ENCODE measurements at regions not wholly inside any gene's neighbourhood (a gene's known extent, or its start where the extent isn't known, plus 50 kb on each side); places are given as distances from the start of the nearest gene placed in this dataset.

DNA sequence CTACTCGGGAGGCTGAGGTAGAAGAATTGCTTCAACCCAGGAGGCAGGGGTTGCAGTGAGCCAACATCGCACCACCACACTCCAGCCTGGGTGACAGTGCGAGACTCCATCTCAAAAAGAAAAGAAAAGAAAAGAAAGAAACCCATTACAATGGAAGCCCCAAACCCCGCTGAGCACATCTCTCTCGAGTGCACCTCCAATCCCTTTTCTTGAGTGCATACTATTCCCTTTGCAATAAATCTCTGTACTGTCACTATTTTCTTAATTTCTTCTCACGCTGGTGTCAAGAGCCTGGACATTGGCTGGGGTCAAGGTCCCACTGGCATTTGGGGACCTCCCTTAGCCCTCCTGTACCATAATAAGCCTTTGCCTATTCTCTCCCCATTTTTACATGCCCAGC, 398.4 kb upstream of the EEF2KMT start:
- no peak for DNase-seq (ENCODE audit: low read depth in 2 of 2)

DNA sequence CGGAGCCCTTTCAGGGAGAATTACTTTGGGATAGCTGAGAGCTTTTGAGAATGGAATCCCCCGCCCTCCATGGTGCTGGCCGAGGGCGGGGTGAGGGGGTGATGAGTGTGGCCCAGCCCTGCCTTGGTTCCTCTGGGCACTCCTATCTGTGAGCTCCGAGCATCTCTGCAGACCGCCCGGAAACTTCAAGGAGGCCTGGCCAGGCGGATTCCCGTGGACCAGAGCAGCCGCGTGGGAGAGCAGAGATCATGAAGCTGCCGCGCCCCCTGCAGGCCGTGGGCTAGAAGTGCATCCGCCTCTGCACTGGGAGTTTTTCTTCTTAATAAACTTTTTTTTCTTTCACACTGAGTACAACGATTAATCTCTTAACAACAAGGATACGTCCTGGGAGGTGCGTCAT, 392.9 kb upstream of the EEF2KMT start:
- no peak for DNase-seq (ENCODE audit: low read depth in 2 of 2)

GRCh38 chr16:5488581-5488980, 391.0 kb upstream of the EEF2KMT start:
- no peak for DNase-seq (ENCODE audit: low read depth in 2 of 2)

DNA sequence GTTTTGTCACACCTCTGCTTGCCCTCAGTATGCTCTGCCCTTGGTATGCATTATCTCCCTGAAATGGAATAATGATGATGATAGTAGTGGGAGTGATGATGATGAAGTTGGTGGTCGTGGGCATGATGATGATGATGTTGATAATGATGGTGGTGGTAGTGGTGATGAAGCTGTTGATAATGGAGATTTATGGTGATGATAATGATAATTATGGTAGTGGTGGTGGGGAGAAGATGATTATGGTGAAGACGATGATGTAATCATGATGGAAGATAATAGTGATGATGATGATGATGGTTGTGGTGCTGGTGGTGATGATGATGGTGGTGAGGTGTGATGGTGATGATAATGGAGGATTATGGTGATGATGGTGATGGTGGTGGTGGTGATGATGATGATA, 390.1 kb upstream of the EEF2KMT start:
- DNase-seq (ENCODE audit: low read depth in 2 of 2): no peak

DNA sequence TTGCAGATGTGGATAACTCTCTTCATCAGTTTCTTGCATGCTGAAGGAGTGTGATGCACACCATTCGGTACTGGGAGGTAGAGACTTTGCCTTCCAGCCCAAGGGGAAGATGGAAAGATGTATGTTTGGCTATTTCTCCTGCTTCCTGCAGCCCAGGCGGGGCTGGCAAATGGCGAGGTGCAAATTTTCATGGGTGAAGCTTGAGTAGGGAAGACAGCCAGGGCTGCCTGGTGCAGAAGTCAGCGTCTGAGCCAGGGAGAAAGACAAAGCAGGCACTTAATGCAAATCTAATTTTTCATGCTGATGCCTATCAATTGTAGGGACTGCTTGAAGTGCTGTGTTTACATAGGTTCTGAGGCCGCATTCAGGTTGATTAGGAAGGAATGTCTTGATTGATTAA, 384.7 kb upstream of the EEF2KMT start:
- no peak for DNase-seq (ENCODE audit: low read depth in 2 of 2)

- DNase-seq (ENCODE audit: low read depth in 2 of 2): no peak
Observed at GRCh38 chr16:5480431-5481195, 383.0 kb upstream of the EEF2KMT start.

DNA sequence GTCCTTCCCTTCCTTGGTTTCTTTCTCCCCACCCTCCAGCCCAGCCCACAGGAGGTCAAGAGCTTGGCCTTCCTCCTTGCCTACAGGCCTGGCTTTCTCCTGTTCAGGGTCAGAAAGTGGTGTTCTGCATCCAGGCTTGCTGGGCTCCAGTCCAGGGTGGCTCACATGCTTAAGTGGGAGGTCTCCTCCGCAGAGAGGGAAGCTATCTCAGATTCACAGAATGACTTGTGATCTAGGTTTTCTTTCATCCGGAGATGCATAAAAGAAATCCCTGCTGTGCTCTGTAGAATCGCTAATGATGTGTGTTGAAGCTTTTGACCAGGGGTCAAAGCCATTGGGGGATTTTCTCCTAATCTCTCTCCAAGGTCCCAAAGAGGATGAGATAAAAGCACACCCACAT, 382.3 kb upstream of the EEF2KMT start:
- DNase-seq (ENCODE audit: low read depth in 2 of 2): no peak

DNA sequence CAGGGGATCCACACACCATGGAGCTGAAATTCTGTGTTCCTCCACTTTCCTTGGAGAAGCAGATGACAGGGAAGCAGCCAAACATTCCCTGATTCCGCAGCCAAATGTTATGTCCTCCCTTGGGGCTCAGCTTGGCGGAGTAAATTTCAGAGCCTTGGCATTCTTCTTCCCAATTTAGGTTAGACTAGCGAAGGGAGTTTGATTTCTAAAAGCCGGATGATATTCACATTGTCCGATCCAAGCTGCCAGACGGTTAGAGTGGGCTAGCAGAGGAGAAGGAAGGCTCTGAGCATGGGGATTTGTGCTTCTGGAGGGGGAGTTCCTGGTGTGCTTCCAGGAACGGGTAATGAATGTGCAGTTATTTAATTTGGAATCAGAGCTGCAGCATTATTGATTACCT, 380.4 kb upstream of the EEF2KMT start:
- DNase-seq (ENCODE audit: low read depth in 2 of 2): no peak

DNA sequence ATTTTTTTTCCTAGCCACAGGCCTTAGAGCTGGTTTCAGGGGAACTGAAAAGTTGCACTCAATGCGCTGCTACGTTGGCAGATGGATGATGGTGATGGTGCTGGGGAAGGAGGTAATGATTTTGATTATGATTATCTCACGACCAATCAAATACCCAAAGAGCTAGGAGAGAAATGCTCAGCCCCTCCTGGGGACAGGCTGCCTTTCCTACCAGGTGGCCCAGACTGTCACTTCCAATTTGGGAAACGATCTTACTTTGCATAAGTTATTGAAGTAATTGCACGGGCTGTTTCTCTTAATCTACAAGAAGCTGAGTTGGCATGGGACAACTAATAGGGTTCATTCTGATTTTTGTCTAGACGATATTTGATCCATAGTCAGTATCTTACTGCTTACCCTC, 379.7 kb upstream of the EEF2KMT start:
- DNase-seq (ENCODE audit: low read depth in 2 of 2): no peak

DNA sequence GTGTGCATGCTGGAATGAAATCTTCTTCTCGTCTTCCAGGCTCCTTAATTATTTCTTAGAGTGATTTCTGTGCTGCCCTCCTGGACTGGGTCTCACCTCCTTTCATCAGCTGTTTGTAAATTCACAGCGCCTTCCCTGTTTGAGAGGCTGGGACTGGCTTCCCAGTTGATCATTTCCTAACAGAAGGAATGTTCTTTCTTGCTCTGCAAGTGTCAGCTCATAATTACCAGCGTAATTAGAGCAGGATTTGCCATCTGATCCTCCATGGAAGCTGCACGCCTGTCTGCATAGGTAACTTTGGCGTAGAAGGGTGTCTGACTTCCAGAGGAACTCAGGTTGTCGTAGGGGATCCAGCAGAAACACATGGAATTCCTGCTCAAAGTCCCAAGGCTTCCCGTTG, 375.0 kb upstream of the EEF2KMT start:
- no peak for DNase-seq (ENCODE audit: low read depth in 2 of 2)

DNA sequence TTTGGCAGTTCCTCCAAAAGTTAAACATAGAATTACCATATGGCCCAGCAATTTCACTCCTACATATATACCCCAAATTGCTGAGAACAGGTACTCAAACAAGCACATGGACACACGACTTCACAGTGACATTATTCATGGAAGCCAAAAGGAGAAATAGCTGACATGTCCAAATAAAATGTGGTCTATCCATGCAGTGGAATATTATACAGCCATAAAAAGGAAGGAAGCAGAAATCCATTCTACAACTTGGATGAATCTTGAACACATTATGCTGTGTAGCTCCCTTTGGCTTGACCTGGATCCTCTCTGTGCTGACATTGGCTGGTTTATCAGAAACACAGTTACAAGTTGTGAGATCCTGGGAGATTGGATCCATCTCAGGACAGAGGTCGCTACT, 370.9 kb upstream of the EEF2KMT start:
- DNase-seq (ENCODE audit: low read depth in 2 of 2): no peak

- no peak for DNase-seq (ENCODE audit: low read depth in 2 of 2)
Observed at GRCh38 chr16:5467552-5467951, 370.0 kb upstream of the EEF2KMT start.

- no peak for DNase-seq (ENCODE audit: low read depth in 2 of 2)
Observed at GRCh38 chr16:5466551-5466950, 369.0 kb upstream of the EEF2KMT start.

DNA sequence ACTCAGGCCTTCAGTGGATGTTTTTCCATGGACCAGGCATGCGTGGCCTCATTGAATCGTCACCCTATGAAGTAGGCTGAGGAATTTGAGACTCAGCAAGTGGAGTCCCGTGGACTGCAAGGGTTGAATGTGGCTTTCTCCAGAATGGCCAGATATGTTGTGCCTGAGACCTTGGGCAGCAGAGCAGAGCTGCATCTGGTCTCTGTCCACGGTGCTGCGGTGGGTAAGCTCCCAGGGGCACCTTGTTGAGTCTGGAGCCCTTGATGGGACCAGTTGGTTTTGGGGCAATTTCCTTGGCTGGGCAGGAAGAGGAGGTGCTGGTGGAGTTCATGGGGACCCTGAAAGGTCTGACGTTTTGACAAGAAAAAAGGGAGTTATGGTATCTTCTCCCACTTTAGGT, 368.1 kb upstream of the EEF2KMT start:
- DNase-seq (ENCODE audit: low read depth in 2 of 2): no peak

- DNase-seq (ENCODE audit: low read depth in 2 of 2): no peak
Observed at GRCh38 chr16:5463820-5464219, 366.2 kb upstream of the EEF2KMT start.

DNA sequence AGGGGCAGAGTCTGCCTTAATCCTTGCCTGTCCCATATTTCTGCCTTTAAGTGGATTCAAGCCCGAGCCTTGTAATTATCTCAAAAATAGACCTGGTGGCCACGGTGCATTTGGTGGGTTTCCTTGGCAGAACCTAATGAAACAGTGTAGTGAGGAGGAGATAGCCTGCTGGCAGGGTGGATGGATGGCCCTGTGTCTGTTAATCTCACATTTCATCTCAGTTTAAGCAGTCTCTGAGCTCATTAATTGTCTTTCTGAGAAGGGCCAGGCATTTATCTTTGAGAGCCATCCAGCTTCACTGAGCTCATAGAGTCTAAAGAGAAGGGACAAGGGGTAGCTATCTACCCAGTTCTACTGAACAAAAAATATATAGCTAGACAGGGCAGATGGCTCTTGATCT, 364.0 kb upstream of the EEF2KMT start:
- no peak for DNase-seq (ENCODE audit: low read depth in 2 of 2)

DNA sequence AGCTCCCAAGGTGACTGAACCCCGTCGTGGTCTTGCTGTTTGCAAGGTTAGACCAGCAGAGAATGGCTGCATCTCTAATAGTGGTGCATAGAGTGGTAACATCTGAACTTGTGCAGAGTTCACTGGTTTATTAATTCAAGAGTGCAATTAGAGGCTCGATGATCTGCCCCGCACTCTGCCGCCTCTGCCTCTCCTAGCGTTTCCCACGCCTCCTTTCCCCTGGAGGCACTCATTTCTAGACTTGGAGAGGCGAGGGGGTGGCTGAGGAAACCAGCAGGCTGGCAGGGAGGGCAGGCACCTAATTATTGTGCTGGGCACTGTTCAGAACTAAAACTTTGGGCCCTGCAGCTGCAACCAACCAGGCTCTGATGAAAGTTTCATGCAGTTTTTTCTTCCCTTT, 363.5 kb upstream of the EEF2KMT start:
- no peak for DNase-seq (ENCODE audit: low read depth in 2 of 2)

GRCh38 chr16:5460701-5461100, 363.1 kb upstream of the EEF2KMT start:
- no peak for DNase-seq (ENCODE audit: low read depth in 2 of 2)

DNA sequence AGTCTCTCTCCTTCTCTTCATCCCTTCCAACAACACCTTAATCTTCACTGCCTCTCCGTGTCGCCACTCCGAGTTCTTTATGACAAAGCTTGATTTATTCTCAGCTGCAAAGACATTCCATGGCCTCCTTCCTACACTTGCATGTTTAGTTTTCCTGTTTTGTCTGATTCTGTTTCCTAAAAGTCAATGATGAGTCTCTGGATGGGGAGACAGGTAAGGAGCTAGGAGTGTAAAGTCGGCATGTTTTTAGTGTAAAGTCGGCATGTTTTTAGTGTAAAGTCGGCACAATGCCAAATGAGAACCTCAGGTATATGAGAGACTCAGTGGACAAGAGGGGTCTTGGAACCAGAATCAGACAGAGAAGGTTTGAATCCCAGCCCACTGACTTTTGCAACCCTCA, 362.3 kb upstream of the EEF2KMT start:
- DNase-seq (ENCODE audit: low read depth in 2 of 2): no peak

GRCh38 chr16:5455110-5455509, 357.5 kb upstream of the EEF2KMT start:
- DNase-seq (ENCODE audit: low read depth in 2 of 2): no peak

- no peak for DNase-seq (ENCODE audit: low read depth in 2 of 2)
Observed at GRCh38 chr16:5454349-5454748, 356.8 kb upstream of the EEF2KMT start.

DNA sequence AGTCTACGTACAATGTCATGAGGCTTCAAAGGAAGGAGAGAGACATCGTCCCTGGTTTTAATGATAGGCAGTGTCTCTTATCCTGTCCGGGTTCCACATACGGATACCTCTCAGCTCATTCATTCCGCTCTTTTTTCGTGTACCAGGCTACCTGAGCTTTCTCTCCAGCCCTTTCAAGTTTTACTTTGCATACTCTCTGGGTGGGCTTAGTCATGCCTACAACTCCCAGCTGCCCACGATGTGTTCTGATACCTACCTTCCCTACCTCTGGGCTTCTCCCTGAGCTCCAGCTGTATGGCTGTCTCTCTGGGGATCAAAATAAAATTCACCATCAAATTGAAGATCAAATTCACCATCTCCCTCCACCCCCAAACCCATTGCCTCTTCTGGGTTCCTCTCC, 354.0 kb upstream of the EEF2KMT start:
- no peak for DNase-seq (ENCODE audit: low read depth in 2 of 2)

GRCh38 chr16:5450409-5451104, 353.0 kb upstream of the EEF2KMT start:
- DNase-seq (ENCODE audit: low read depth in 2 of 2): no peak

GRCh38 chr16:5449901-5450300, 352.3 kb upstream of the EEF2KMT start:
- no peak for DNase-seq (ENCODE audit: low read depth in 2 of 2)
